HepG2 (cell line): ENCODE measurements at regions not wholly inside any gene's neighbourhood (a gene's known extent, or its start where the extent isn't known, plus 50 kb on each side); places are given as distances from the start of the nearest gene placed in this dataset.
"Not testable (repeated sequence)": the region's sequence is repeated elsewhere in the genome, so short reads cannot be mapped to it uniquely, and the experiment has no call there.

Experiments
- ATAC-seq: fragments of 200-7000 bp; cut with Tn5 transposase; 3 replicates; pipeline ENCODE4 v1.9.1; 2020; ENCODE audit warnings: mild to moderate bottlenecking, moderate library complexity
- BruUV-seq: library from RNA; stranded (reverse); fragments of 400-500 nt; replicated peaks from 2 replicates; lab custom pipeline; 2021; lab: Mats Ljungman, UMichigan
- CTCF ChIA-PET: fragments of 300-600 bp; formaldehyde crosslinking; extraction: SDS; loops from one replicate; lab custom pipeline; 2021; ENCODE audit warnings: low total read pairs, inconsistent platforms, low intra/inter-chr PET ratio; lab: Yijun Ruan, JAX
- POLR2A ChIA-PET: fragments of 350-600 bp; sonication (Branson Sonifier 250); formaldehyde crosslinking; loops from one replicate; lab custom pipeline; 2020; ENCODE audit warnings: antibody characterized with exemption, inconsistent platforms; lab: Yijun Ruan, JAX
- DNase-seq: peaks from one replicate; pipeline ENCODE4 v3.0.0-alpha.2; 2015; ENCODE audit warnings: low spot score
- FAIRE-seq: peaks from 3 replicates; lab custom pipeline; 2011; peaks lifted over from hg19 to GRCh38; lab: Jason Lieb, UNC
- H2AFZ ChIP-seq: one replicate; pipeline ENCODE4 v1.6.1; 2011; ENCODE audit warnings: low read length, inconsistent platforms
- H3K27ac ChIP-seq: fragments of 300-600 bp; 3 replicates; pipeline ENCODE4 v1.8.0; 2011; ENCODE audit warnings: mixed run types, mild to moderate bottlenecking, mixed read lengths, low read length, inconsistent platforms; ENCODE audit not compliant: insufficient read depth; ENCODE audit errors: extremely low read length
- H3K27me3 ChIP-seq, 2 experiments: fragments of 200-600 bp in 1 of 2; 2 replicates in 1 of 2; 3 replicates in 1 of 2; pipeline versions ENCODE4 v1.6.0 to v1.8.0; 2011; ENCODE audit warnings: low read length in 2 of 2, mild to moderate bottlenecking in 2 of 2, moderate library complexity in 2 of 2, inconsistent platforms in 1 of 2; ENCODE audit not compliant: insufficient read depth in 2 of 2, control insufficient read depth in 1 of 2
- H3K36me3 ChIP-seq, 2 experiments: fragments of 200-600 bp in 1 of 2; replicated peaks in 1 of 2; 2 replicates in 1 of 2; 3 replicates in 1 of 2; pipeline versions ENCODE4 v1.5.1 to v1.8.0; 2011; ENCODE audit warnings: low read length in 2 of 2, inconsistent platforms in 1 of 2; ENCODE audit not compliant: insufficient read depth in 2 of 2, control insufficient read depth in 1 of 2
- H3K4me1 ChIP-seq: 2 replicates; pipeline ENCODE4 v1.5.1; 2012; ENCODE audit warnings: low read length, inconsistent platforms; ENCODE audit not compliant: insufficient read depth
- H3K4me2 ChIP-seq: 2 replicates; pipeline ENCODE4 v1.6.0; 2011; ENCODE audit warnings: low read depth, low read length, inconsistent platforms
- H3K4me3 ChIP-seq, 3 experiments: fragments of 200-600 bp in 1 of 3; sonication (generic), shearing (Covaris generic) in 1 of 3; replicated peaks in 1 of 3; 2 replicates each; pipeline ENCODE4 v1.5.1; 2011 to 2016; ENCODE audit warnings: low read length in 3 of 3, inconsistent platforms in 2 of 3, low read depth in 2 of 3, mild to moderate bottlenecking in 2 of 3, control low read depth in 1 of 3, mixed read lengths in 1 of 3; ENCODE audit not compliant: insufficient read depth in 1 of 3
- H3K79me2 ChIP-seq: one replicate; pipeline ENCODE4 v1.6.1; 2011; ENCODE audit warnings: low read length, inconsistent platforms; ENCODE audit not compliant: insufficient read depth
- H3K9ac ChIP-seq: 2 replicates; pipeline ENCODE4 v1.6.0; 2011; ENCODE audit warnings: mild to moderate bottlenecking, low read depth, low read length, inconsistent platforms; ENCODE audit not compliant: insufficient read depth
- H3K9me3 ChIP-seq: 2 replicates; pipeline ENCODE4 v1.5.1; 2012; ENCODE audit warnings: mild to moderate bottlenecking, low read length
- H4K20me1 ChIP-seq: 2 replicates; pipeline ENCODE4 v1.6.0; 2011; ENCODE audit warnings: inconsistent platforms, mild to moderate bottlenecking, low read length, moderate library complexity; ENCODE audit not compliant: insufficient read depth
- HOXA5 ChIP-seq: sonication (generic); formaldehyde crosslinking; IDR thresholded peaks from 2 replicates; pipeline ENCODE4 v1.4.0; 2020; ENCODE audit warnings: missing genetic modification reagents
- ISX ChIP-seq: sonication (generic); formaldehyde crosslinking; conservative IDR thresholded peaks from 2 replicates; pipeline ENCODE4 v1.5.0; 2020; ENCODE audit warnings: missing genetic modification reagents
- MAFK ChIP-seq, 2 experiments: IDR thresholded peaks in 1 of 2; conservative IDR thresholded peaks in 1 of 2; 2 replicates each; pipeline ENCODE4 v1.6.1; 2011; ENCODE audit warnings: improper control_type of control experiment in 2 of 2, low read length in 2 of 2
- NR1H2 ChIP-seq: sonication (generic); formaldehyde crosslinking; IDR thresholded peaks from 2 replicates; pipeline ENCODE4 v1.8.1; 2022; ENCODE audit warnings: low read depth, missing genetic modification reagents, borderline replicate concordance
- PCBP1 ChIP-seq: fragments of 200-400 bp; formaldehyde crosslinking; IDR thresholded peaks from 2 replicates; pipeline ENCODE4 v1.6.1; 2017; ENCODE audit warnings: mild to moderate bottlenecking, low read depth, low read length, borderline replicate concordance
- SRF ChIP-seq: IDR thresholded peaks from 2 replicates; pipeline ENCODE4 v1.6.1; 2011; ENCODE audit warnings: mild to moderate bottlenecking, low read depth, low read length, moderate library complexity
- ZFP1 ChIP-seq: IDR thresholded peaks from 2 replicates; pipeline ENCODE4 v1.6.1; 2016
- ZNF234 ChIP-seq: sonication (generic); formaldehyde crosslinking; conservative IDR thresholded peaks from 2 replicates; pipeline ENCODE4 v1.5.1; 2020; ENCODE audit warnings: mild to moderate bottlenecking, missing genetic modification reagents
- ZNF891 ChIP-seq: sonication (generic); formaldehyde crosslinking; IDR thresholded peaks from 2 replicates; pipeline ENCODE4 v1.5.0; 2020; ENCODE audit warnings: mild to moderate bottlenecking, missing genetic modification reagents
- WGBS: methylation state at CpG from one replicate; pipeline ENCODE4 v1.1.6; 2017; ENCODE audit warnings: low lambda C conversion rate; 5-methylcytosine and 5-hydroxymethylcytosine counted together
- in situ Hi-C: cut with HindIII; loops from 2 replicates; pipeline ENCODE4 v1.10.0; 2017; ENCODE audit warnings: low pct_unique_long_range_greater_than_20kb; ENCODE audit not compliant: extremely low pct_ligation_motif_present
- intact Hi-C: fragments of 100-400 bp; cut with micrococcal nuclease; formaldehyde crosslinking; loops from one replicate; pipeline ENCODE4 v1.10.0; 2022; ENCODE audit not compliant: unreplicated experiment
- TF ChIP-seq, protein P1 (sequence below): sonication (generic); formaldehyde crosslinking; IDR thresholded peaks from 2 replicates; pipeline ENCODE4 v1.8.0; 2022; ENCODE audit warnings: mild to moderate bottlenecking, missing genetic modification reagents, moderate library complexity
- TF ChIP-seq, protein P2 (sequence below): sonication (generic); formaldehyde crosslinking; conservative IDR thresholded peaks from 2 replicates; pipeline ENCODE4 v1.4.0; 2020; ENCODE audit warnings: missing genetic modification reagents
- TF ChIP-seq, protein P3 (sequence below): sonication (generic); formaldehyde crosslinking; IDR thresholded peaks from 2 replicates; pipeline ENCODE4 v1.4.0; 2020; ENCODE audit warnings: low read depth, mild to moderate bottlenecking, missing genetic modification reagents
- TF ChIP-seq, protein P4 (sequence below): IDR thresholded peaks from 2 replicates; pipeline ENCODE4 v1.6.1; 2016; ENCODE audit warnings: missing compliant biosample characterization, missing genetic modification reagents, borderline replicate concordance

- BruUV-seq, CTCF ChIA-PET, H3K4me2 ChIP-seq, POLR2A ChIA-PET, H3K4me1 ChIP-seq, H3K27me3 ChIP-seq, H3K4me3 ChIP-seq, H2AFZ ChIP-seq, H4K20me1 ChIP-seq, H3K27ac ChIP-seq, DNase-seq, H3K79me2 ChIP-seq: not testable (repeated sequence)
- TF ChIP-seq, protein P1, sequence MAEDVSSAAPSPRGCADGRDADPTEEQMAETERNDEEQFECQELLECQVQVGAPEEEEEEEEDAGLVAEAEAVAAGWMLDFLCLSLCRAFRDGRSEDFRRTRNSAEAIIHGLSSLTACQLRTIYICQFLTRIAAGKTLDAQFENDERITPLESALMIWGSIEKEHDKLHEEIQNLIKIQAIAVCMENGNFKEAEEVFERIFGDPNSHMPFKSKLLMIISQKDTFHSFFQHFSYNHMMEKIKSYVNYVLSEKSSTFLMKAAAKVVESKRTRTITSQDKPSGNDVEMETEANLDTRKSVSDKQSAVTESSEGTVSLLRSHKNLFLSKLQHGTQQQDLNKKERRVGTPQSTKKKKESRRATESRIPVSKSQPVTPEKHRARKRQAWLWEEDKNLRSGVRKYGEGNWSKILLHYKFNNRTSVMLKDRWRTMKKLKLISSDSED: peak; percentile 99
- TF ChIP-seq, all 625 proteins: peak for 1; not testable (repeated sequence) for 624
- ATAC-seq, intact Hi-C loops, H3K9ac ChIP-seq, in situ Hi-C loops, FAIRE-seq, H3K9me3 ChIP-seq, H3K36me3 ChIP-seq: not testable (repeated sequence)
Observed at GRCh38 chr5:11392-11791, 80.6 kb upstream of the PLEKHG4B start.

- intact Hi-C loops: no loop called here
- POLR2A ChIA-PET: no interaction called here
- TF ChIP-seq, protein P2, sequence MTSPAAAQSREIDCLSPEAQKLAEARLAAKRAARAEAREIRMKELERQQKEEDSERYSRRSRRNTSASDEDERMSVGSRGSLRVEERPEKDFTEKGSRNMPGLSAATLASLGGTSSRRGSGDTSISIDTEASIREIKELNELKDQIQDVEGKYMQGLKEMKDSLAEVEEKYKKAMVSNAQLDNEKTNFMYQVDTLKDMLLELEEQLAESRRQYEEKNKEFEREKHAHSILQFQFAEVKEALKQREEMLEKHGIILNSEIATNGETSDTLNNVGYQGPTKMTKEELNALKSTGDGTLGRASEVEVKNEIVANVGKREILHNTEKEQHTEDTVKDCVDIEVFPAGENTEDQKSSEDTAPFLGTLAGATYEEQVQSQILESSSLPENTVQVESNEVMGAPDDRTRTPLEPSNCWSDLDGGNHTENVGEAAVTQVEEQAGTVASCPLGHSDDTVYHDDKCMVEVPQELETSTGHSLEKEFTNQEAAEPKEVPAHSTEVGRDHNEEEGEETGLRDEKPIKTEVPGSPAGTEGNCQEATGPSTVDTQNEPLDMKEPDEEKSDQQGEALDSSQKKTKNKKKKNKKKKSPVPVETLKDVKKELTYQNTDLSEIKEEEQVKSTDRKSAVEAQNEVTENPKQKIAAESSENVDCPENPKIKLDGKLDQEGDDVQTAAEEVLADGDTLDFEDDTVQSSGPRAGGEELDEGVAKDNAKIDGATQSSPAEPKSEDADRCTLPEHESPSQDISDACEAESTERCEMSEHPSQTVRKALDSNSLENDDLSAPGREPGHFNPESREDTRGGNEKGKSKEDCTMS (CRISPR knock-in tag): no peak
- TF ChIP-seq PCBP1 (no peak), NR1H2 (no peak), ZNF891 (CRISPR knock-in tag) (no peak), ZNF234 (CRISPR knock-in tag) (no peak), SRF (no peak), HOXA5 (no peak), MAFK (conservative IDR thresholded peaks at IDR 0.05 in 1 of 2, IDR thresholded peaks at IDR 0.05 in 1 of 2; ENCODE audit: low read length in 2 of 2) (no peak), ISX (CRISPR knock-in tag) (no peak), ZFP1 (CRISPR knock-in tag) (no peak)
- TF ChIP-seq, protein P3, sequence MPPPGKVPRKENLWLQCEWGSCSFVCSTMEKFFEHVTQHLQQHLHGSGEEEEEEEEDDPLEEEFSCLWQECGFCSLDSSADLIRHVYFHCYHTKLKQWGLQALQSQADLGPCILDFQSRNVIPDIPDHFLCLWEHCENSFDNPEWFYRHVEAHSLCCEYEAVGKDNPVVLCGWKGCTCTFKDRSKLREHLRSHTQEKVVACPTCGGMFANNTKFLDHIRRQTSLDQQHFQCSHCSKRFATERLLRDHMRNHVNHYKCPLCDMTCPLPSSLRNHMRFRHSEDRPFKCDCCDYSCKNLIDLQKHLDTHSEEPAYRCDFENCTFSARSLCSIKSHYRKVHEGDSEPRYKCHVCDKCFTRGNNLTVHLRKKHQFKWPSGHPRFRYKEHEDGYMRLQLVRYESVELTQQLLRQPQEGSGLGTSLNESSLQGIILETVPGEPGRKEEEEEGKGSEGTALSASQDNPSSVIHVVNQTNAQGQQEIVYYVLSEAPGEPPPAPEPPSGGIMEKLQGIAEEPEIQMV: no peak
- TF ChIP-seq, protein P4, sequence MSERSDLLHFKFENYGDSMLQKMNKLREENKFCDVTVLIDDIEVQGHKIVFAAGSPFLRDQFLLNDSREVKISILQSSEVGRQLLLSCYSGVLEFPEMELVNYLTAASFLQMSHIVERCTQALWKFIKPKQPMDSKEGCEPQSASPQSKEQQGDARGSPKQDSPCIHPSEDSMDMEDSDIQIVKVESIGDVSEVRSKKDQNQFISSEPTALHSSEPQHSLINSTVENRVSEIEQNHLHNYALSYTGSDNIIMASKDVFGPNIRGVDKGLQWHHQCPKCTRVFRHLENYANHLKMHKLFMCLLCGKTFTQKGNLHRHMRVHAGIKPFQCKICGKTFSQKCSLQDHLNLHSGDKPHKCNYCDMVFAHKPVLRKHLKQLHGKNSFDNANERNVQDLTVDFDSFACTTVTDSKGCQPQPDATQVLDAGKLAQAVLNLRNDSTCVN (CRISPR knock-in tag): no peak
Observed at GRCh38 chr5:11898-12297, 80.1 kb upstream of the PLEKHG4B start.

More at GRCh38 chr5:11898-12297, 80.1 kb upstream of the PLEKHG4B start:
- Histone ChIP-seq H3K79me2 (no peaks in the 10 kb centered on the region), H3K9me3 (no peaks in the 10 kb centered on the region), H3K4me3 (no peak overlapping the region), H3K9ac (no peak overlapping the region), H3K36me3 (no peaks in the 10 kb centered on the region), H2AFZ (no peak overlapping the region), H4K20me1 (no peaks in the 10 kb centered on the region), H3K4me2 (no peak overlapping the region), H3K27ac (no peak overlapping the region), H3K4me1 (no peaks in the 10 kb centered on the region), H3K27me3 (no peaks in the 10 kb centered on the region)
- WGBS: 90% methylated on average over 12 of the region's 12 CpGs
- FAIRE-seq: no peak
- CTCF ChIA-PET: no interaction called here
- no TSS peak for BruUV-seq
- ATAC-seq: no peak
- in situ Hi-C loops: no loop called here
- DNase-seq: no peak
